ENCODE measurements at regions not wholly inside any gene's neighbourhood (a gene's known extent, or its start where the extent isn't known, plus 50 kb on each side); places are given as distances from the start of the nearest gene placed in this dataset.

GRCh38 chr4:111519683-111520082 lies 625.6 kb upstream of the FAM241A start:
- Mint-ChIP-seq H3K36me3 (peaks cover under 1% of the 10 kb centered on the region), H3K4me1 (peaks cover 2% of the 10 kb centered on the region), H3K9me3 (peaks cover 11% of the 10 kb centered on the region), H3K27ac (peak overlapping the region; percentile 52), H3K27me3 (ENCODE audit: low read depth) (no peaks in the 10 kb centered on the region), H3K4me3 (no peak overlapping the region)
- no peak for DNase-seq (ENCODE audit: low spot score in 2 of 2, unreplicated experiment in 2 of 2)
- TF ChIP-seq, protein P1, sequence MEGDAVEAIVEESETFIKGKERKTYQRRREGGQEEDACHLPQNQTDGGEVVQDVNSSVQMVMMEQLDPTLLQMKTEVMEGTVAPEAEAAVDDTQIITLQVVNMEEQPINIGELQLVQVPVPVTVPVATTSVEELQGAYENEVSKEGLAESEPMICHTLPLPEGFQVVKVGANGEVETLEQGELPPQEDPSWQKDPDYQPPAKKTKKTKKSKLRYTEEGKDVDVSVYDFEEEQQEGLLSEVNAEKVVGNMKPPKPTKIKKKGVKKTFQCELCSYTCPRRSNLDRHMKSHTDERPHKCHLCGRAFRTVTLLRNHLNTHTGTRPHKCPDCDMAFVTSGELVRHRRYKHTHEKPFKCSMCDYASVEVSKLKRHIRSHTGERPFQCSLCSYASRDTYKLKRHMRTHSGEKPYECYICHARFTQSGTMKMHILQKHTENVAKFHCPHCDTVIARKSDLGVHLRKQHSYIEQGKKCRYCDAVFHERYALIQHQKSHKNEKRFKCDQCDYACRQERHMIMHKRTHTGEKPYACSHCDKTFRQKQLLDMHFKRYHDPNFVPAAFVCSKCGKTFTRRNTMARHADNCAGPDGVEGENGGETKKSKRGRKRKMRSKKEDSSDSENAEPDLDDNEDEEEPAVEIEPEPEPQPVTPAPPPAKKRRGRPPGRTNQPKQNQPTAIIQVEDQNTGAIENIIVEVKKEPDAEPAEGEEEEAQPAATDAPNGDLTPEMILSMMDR (IDR thresholded peaks at IDR 0.05; ENCODE audit: unreplicated experiment) = no peak

GRCh38 chr4:111530446-111530845 lies 614.8 kb upstream of the FAM241A start:
- H3K36me3 Mint-ChIP-seq = peaks cover 8% of the 10 kb centered on the region

DNA sequence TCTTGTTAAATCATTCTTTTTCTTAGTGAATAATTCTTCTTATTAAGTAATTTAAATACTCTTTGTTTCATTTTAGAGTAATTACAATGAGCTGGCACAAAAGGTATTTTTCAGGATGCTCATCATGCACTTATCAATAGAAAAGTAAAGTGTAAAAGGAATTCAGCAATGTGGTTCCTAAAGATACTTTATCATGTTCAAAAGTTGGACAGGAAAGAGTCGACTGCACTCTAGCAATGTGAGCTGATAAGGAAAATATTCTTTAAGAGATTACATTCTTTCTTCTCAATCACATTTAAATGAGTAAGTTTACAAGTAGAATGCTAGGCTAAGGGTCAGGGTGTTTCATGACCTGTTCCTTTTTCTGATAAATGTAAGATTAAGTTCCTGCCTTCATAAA lies 609.5 kb upstream of the FAM241A start:
- peaks cover 11% of the 10 kb centered on the region for H3K4me1 Mint-ChIP-seq
- no peak overlapping the region for H3K27ac Mint-ChIP-seq
- TF ChIP-seq, protein P1 (IDR thresholded peaks at IDR 0.05; ENCODE audit: unreplicated experiment) = no peak
- H3K4me3 Mint-ChIP-seq = no peak overlapping the region
- peaks cover 4% of the 10 kb centered on the region for H3K9me3 Mint-ChIP-seq
- no peaks in the 10 kb centered on the region for H3K27me3 Mint-ChIP-seq (ENCODE audit: low read depth)
- no peaks in the 10 kb centered on the region for H3K36me3 Mint-ChIP-seq
- DNase-seq (ENCODE audit: low spot score in 2 of 2, unreplicated experiment in 2 of 2) = no peak

More at GRCh38 chr4:111530446-111530845, 614.8 kb upstream of the FAM241A start:
- no peak for DNase-seq (ENCODE audit: low spot score in 2 of 2, unreplicated experiment in 2 of 2)
- no peaks in the 10 kb centered on the region for H3K27me3 Mint-ChIP-seq (ENCODE audit: low read depth)
- H3K4me3 Mint-ChIP-seq = no peak overlapping the region
- H3K4me1 Mint-ChIP-seq = no peaks in the 10 kb centered on the region
- no peak overlapping the region for H3K27ac Mint-ChIP-seq
- H3K9me3 Mint-ChIP-seq = peaks cover 41% of the 10 kb centered on the region
- TF ChIP-seq, protein P1 (IDR thresholded peaks at IDR 0.05; ENCODE audit: unreplicated experiment) = no peak

- Mint-ChIP-seq H3K27ac (no peak overlapping the region), H3K27me3 (ENCODE audit: low read depth) (no peaks in the 10 kb centered on the region), H3K4me3 (no peak overlapping the region), H3K4me1 (peaks cover 22% of the 10 kb centered on the region), H3K9me3 (peaks cover 4% of the 10 kb centered on the region), H3K36me3 (no peaks in the 10 kb centered on the region)
- TF ChIP-seq, protein P1 (IDR thresholded peaks at IDR 0.05; ENCODE audit: unreplicated experiment) = no peak
- DNase-seq (ENCODE audit: low spot score in 2 of 2, unreplicated experiment in 2 of 2) = no peak
These were observed 608.1 kb upstream of the FAM241A start for GRCh38 chr4:111537165-111537564.

DNA sequence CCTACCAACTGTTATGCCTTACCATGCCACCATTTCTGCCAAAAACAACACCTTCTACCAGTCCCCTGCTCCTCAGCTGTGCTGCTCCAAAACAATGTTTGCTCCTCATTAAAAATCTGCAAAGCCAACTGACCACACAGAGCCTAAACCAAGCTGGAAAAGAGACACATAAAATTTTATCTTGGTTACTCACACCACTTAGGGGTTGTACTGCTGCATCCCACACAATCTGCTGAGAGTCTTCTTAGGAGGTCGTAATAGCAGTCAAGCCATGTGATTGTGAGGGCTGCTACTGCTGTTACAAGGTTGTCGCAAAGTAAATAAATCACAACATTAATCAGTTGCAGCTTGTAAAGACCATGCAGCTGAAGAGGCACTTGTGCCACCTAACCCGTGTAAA lies 607.4 kb upstream of the FAM241A start:
- Mint-ChIP-seq H3K36me3 (no peaks in the 10 kb centered on the region), H3K9me3 (peaks cover 4% of the 10 kb centered on the region), H3K4me1 (peaks cover 24% of the 10 kb centered on the region), H3K4me3 (no peak overlapping the region), H3K27ac (no peak overlapping the region), H3K27me3 (ENCODE audit: low read depth) (no peaks in the 10 kb centered on the region)
- TF ChIP-seq, protein P1 (IDR thresholded peaks at IDR 0.05; ENCODE audit: unreplicated experiment) = no peak
- no peak for DNase-seq (ENCODE audit: low spot score in 2 of 2, unreplicated experiment in 2 of 2)

DNA sequence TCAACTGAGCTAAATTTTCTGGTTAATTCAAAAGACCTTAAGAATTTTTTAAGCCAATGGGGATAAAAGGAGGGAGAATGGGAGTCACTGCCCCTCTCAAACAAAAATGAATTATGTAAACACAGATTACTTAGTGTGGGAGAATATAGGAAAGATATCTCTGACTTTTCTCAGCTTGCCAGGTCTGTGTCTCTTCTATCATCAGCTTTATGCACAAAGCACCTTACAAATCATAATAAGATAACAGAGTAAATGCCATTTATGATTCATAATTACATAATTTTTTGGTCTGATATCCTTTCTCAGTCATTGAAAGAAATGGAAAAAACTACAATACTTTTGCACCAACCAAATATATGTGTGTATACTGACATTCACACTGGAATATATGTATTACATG lies 604.6 kb upstream of the FAM241A start:
- H3K27me3 Mint-ChIP-seq (ENCODE audit: low read depth) = no peaks in the 10 kb centered on the region
- H3K27ac Mint-ChIP-seq = no peak overlapping the region
- no peaks in the 10 kb centered on the region for H3K9me3 Mint-ChIP-seq
- H3K36me3 Mint-ChIP-seq = no peaks in the 10 kb centered on the region
- H3K4me3 Mint-ChIP-seq = no peak overlapping the region
- TF ChIP-seq, protein P1 (IDR thresholded peaks at IDR 0.05; ENCODE audit: unreplicated experiment) = no peak
- no peak for DNase-seq (ENCODE audit: low spot score in 2 of 2, unreplicated experiment in 2 of 2)
- H3K4me1 Mint-ChIP-seq = peaks cover 24% of the 10 kb centered on the region
